ENCODE measurements at regions not wholly inside any gene's neighbourhood (a gene's known extent, or its start where the extent isn't known, plus 50 kb on each side); places are given as distances from the start of the nearest gene placed in this dataset.

DNA sequence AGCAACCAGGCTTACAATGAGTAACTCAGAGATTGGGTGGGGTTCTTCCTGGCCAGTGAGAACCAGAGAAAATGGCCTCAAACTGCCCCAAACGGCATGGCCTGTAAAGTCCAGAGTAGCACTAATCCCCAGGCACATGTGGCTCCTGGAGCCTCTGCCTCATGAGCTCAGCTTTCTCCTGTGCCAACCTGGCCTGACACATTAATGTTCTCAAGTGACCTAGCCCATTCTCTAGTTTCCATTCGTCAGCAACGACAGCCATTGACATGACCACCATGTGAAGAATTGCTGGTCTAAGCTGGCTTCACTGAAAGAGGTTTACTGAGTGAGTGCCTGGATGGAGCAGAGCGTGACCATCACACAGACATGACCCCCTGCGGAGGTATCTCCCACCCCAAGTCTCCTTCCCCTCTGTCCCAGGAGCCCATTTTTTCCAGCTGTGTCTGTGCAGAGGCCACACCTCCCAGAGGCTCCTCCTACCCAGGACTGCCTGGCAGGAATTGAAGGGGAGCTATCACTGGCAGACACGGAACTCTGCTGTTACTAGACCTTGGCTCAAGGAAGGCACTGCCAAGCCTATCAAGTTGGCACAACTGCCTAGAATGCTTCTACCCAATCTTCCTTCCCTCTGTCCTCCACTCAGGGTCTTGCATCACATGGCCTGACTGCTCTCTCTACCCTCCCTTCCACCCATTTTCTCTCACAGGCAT, 59.0 kb upstream of the BOD1 start:
- H3K36me3 Mint-ChIP-seq (ENCODE audit: unreplicated experiment) = peaks cover 16% of the 10 kb centered on the region
- no peaks in the 10 kb centered on the region for H3K27me3 Mint-ChIP-seq (ENCODE audit: unreplicated experiment)
- no peak overlapping the region for H3K27ac Mint-ChIP-seq (ENCODE audit: unreplicated experiment)
- DNase-seq = no peak
- peaks cover 9% of the 10 kb centered on the region for H3K4me1 Mint-ChIP-seq (ENCODE audit: low read depth, unreplicated experiment)
- TF ChIP-seq CTCF (IDR thresholded peaks at IDR 0.05; ENCODE audit: partially characterized antibody, unreplicated experiment) = no peak
- no peak overlapping the region for H3K4me3 Mint-ChIP-seq (ENCODE audit: unreplicated experiment)
- H3K9me3 Mint-ChIP-seq (ENCODE audit: unreplicated experiment) = peaks cover 6% of the 10 kb centered on the region

- Mint-ChIP-seq H3K4me1 (ENCODE audit: low read depth, unreplicated experiment) (peaks cover 7% of the 10 kb centered on the region), H3K27ac (ENCODE audit: unreplicated experiment) (no peak overlapping the region), H3K27me3 (ENCODE audit: unreplicated experiment) (no peaks in the 10 kb centered on the region), H3K4me3 (ENCODE audit: unreplicated experiment) (no peak overlapping the region), H3K9me3 (ENCODE audit: unreplicated experiment) (peaks cover 6% of the 10 kb centered on the region), H3K36me3 (ENCODE audit: unreplicated experiment) (peaks cover 16% of the 10 kb centered on the region)
- DNase-seq = no peak
- TF ChIP-seq CTCF (IDR thresholded peaks at IDR 0.05; ENCODE audit: partially characterized antibody, unreplicated experiment) = no peak
Observed at GRCh38 chr5:173676375-173676774, 59.9 kb upstream of the BOD1 start.

DNA sequence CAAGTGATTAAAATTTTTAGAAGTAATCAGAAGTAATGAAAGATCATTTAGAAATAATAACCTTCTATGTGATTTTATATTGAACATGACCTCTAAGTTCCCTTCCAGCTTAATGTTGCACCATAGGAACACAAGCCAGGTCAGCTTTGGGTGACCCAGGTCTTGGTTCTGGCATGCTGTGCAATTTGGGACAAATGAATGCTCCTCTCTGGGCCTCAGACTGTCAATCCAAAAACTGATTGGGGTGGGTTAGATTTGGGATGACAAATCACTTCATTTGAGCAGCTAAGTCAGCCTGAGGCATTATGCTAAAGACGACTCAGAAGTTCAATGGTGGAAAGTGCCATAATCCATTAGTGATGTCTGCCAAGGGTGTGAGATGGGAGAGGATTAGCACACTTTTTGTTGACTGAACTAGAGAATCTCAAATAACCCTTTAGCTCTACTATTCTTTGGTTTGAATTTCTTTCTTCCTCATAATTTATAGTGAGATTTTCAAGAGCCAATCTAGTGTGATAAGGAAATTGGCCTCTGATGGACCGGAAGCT, 60.7 kb upstream of the BOD1 start:
- Mint-ChIP-seq H3K4me1 (ENCODE audit: low read depth, unreplicated experiment) (peaks cover 6% of the 10 kb centered on the region), H3K36me3 (ENCODE audit: unreplicated experiment) (peaks cover 16% of the 10 kb centered on the region), H3K4me3 (ENCODE audit: unreplicated experiment) (no peak overlapping the region), H3K27ac (ENCODE audit: unreplicated experiment) (no peak overlapping the region), H3K9me3 (ENCODE audit: unreplicated experiment) (peaks cover 6% of the 10 kb centered on the region), H3K27me3 (ENCODE audit: unreplicated experiment) (peaks cover 2% of the 10 kb centered on the region)
- no peak for TF ChIP-seq CTCF (IDR thresholded peaks at IDR 0.05; ENCODE audit: partially characterized antibody, unreplicated experiment)
- DNase-seq = no peak

- Mint-ChIP-seq H3K36me3 (ENCODE audit: unreplicated experiment) (peaks cover 12% of the 10 kb centered on the region), H3K9me3 (ENCODE audit: unreplicated experiment) (peaks cover 4% of the 10 kb centered on the region), H3K4me1 (ENCODE audit: low read depth, unreplicated experiment) (no peaks in the 10 kb centered on the region), H3K27ac (ENCODE audit: unreplicated experiment) (no peak overlapping the region), H3K27me3 (ENCODE audit: unreplicated experiment) (peaks cover 2% of the 10 kb centered on the region), H3K4me3 (ENCODE audit: unreplicated experiment) (no peak overlapping the region)
- DNase-seq = no peak
- no peak for TF ChIP-seq CTCF (IDR thresholded peaks at IDR 0.05; ENCODE audit: partially characterized antibody, unreplicated experiment)
Observed at GRCh38 chr5:173679909-173680630, 63.6 kb upstream of the BOD1 start.
